Right forelimb (tissue), 1 donor: ENCODE measurements at regions not wholly inside any gene's neighbourhood (a gene's known extent, or its start where the extent isn't known, plus 50 kb on each side); places are given as distances from the start of the nearest gene placed in this dataset.
"Not testable (repeated sequence)": the region's sequence is repeated elsewhere in the genome, so short reads cannot be mapped to it uniquely, and the experiment has no call there.

Experiments
- DNase-seq: peaks from one replicate; pipeline ENCODE4 v3.0.0-alpha.2; 2018

GRCh38 chr13:66152596-66152995 is 1077.5 kb downstream of the PCDH9 start:
- DNase-seq: no peak

GRCh38 chr13:66144357-66144756 is 1085.8 kb downstream of the PCDH9 start:
- DNase-seq: not testable (repeated sequence)

GRCh38 chr13:66139701-66140100 is 1090.4 kb downstream of the PCDH9 start:
- DNase-seq: no peak

- no peak for DNase-seq
Observed at GRCh38 chr13:66139250-66139649, 1090.9 kb downstream of the PCDH9 start.

- no peak for DNase-seq
Observed at GRCh38 chr13:66138172-66138811, 1091.8 kb downstream of the PCDH9 start.

GRCh38 chr13:66137384-66137783 is 1092.8 kb downstream of the PCDH9 start:
- no peak for DNase-seq

GRCh38 chr13:66128692-66129269 is 1101.4 kb downstream of the PCDH9 start:
- no peak for DNase-seq

- no peak for DNase-seq
Observed at GRCh38 chr13:66128201-66128600, 1101.9 kb downstream of the PCDH9 start.

GRCh38 chr13:66117563-66117962 is 1112.6 kb downstream of the PCDH9 start:
- DNase-seq: no peak

GRCh38 chr13:66113882-66114526 is 1116.1 kb downstream of the PCDH9 start:
- no peak for DNase-seq

- DNase-seq: no peak
Observed at GRCh38 chr13:66111628-66112027, 1118.5 kb downstream of the PCDH9 start.

- no peak for DNase-seq
Observed at GRCh38 chr13:66106246-66106645, 1123.9 kb downstream of the PCDH9 start.

GRCh38 chr13:66102864-66103263 is 1127.3 kb downstream of the PCDH9 start:
- DNase-seq: no peak

GRCh38 chr13:66099825-66100224 is 1130.3 kb downstream of the PCDH9 start:
- DNase-seq: no peak

GRCh38 chr13:66098931-66099628 is 1131.1 kb downstream of the PCDH9 start:
- DNase-seq: no peak

- DNase-seq: no peak
Observed at GRCh38 chr13:66089711-66090110, 1140.4 kb downstream of the PCDH9 start.

- DNase-seq: no peak
Observed at GRCh38 chr13:66087269-66087710, 1142.8 kb downstream of the PCDH9 start.

GRCh38 chr13:66077132-66077689 is 1152.9 kb downstream of the PCDH9 start:
- DNase-seq: no peak

- no peak for DNase-seq
Observed at GRCh38 chr13:66076417-66076816, 1153.7 kb downstream of the PCDH9 start.

GRCh38 chr13:66074018-66074615 is 1156.0 kb downstream of the PCDH9 start:
- DNase-seq: no peak

- DNase-seq: not testable (repeated sequence)
Observed at GRCh38 chr13:66072097-66072496, 1158.0 kb downstream of the PCDH9 start.

GRCh38 chr13:66071608-66072007 is 1158.5 kb downstream of the PCDH9 start:
- DNase-seq: no peak

GRCh38 chr13:66071029-66071428 is 1159.1 kb downstream of the PCDH9 start:
- DNase-seq: no peak
